ENCODE measurements at regions not wholly inside any gene's neighbourhood (a gene's known extent, or its start where the extent isn't known, plus 50 kb on each side); places are given as distances from the start of the nearest gene placed in this dataset.

- no peaks in the 10 kb centered on the region for H4K20me1 ChIP-seq (ENCODE audit: insufficient read depth, low read length)
- H3K36me3 ChIP-seq (ENCODE audit: insufficient read depth, low read length): no peaks in the 10 kb centered on the region
- DNase-seq (ENCODE audit: insufficient read length, low spot score, missing footprints): no peak
- H3K27ac ChIP-seq (ENCODE audit: low read depth, low read length): no peak overlapping the region
- H2AFZ ChIP-seq (ENCODE audit: low read length): no peak overlapping the region
- H3K9me3 ChIP-seq (ENCODE audit: low read depth, low read length): no peaks in the 10 kb centered on the region
- no peaks in the 10 kb centered on the region for H3K27me3 ChIP-seq (ENCODE audit: insufficient read depth, low read length)
- no peak for TF ChIP-seq CTCF (IDR thresholded peaks at IDR 0.05; ENCODE audit: extremely low read depth, low read depth, low read length)
- H3K4me2 ChIP-seq (ENCODE audit: insufficient read depth, low read length): no peak overlapping the region
- H3K4me3 ChIP-seq (ENCODE audit: insufficient read depth, low read length): no peak overlapping the region
- no peaks in the 10 kb centered on the region for H3K79me2 ChIP-seq (ENCODE audit: insufficient read depth, low read length)
- peaks cover 15% of the 10 kb centered on the region for H3K4me1 ChIP-seq (ENCODE audit: insufficient read depth, low read length)
These were observed 515.6 kb downstream of the CCDC171 start for GRCh38 chr9:16068476-16068875.

GRCh38 chr9:16069249-16069648, 516.4 kb downstream of the CCDC171 start:
- no peaks in the 10 kb centered on the region for H3K9me3 ChIP-seq (ENCODE audit: low read depth, low read length)
- H3K4me3 ChIP-seq (ENCODE audit: insufficient read depth, low read length): no peak overlapping the region
- peak overlapping the region; percentile 21 for H3K27ac ChIP-seq (ENCODE audit: low read depth, low read length)
- H3K27me3 ChIP-seq (ENCODE audit: insufficient read depth, low read length): no peaks in the 10 kb centered on the region
- TF ChIP-seq CTCF (IDR thresholded peaks at IDR 0.05; ENCODE audit: extremely low read depth, low read depth, low read length): no peak
- H3K36me3 ChIP-seq (ENCODE audit: insufficient read depth, low read length): no peaks in the 10 kb centered on the region
- no peaks in the 10 kb centered on the region for H3K79me2 ChIP-seq (ENCODE audit: insufficient read depth, low read length)
- no peaks in the 10 kb centered on the region for H4K20me1 ChIP-seq (ENCODE audit: insufficient read depth, low read length)
- peak overlapping the region; percentile 70 for H2AFZ ChIP-seq (ENCODE audit: low read length)
- H3K4me2 ChIP-seq (ENCODE audit: insufficient read depth, low read length): peak overlapping the region; percentile 41
- no peak for DNase-seq (ENCODE audit: insufficient read length, low spot score, missing footprints)
- H3K4me1 ChIP-seq (ENCODE audit: insufficient read depth, low read length): peaks cover 13% of the 10 kb centered on the region

GRCh38 chr9:16069671-16070454, 517.0 kb downstream of the CCDC171 start:
- H3K4me1 ChIP-seq (ENCODE audit: insufficient read depth, low read length): peaks cover 13% of the 10 kb centered on the region
- peak; percentile 72 for DNase-seq (ENCODE audit: insufficient read length, low spot score, missing footprints)
- H2AFZ ChIP-seq (ENCODE audit: low read length): peak overlapping the region; percentile 70
- no peaks in the 10 kb centered on the region for H3K9me3 ChIP-seq (ENCODE audit: low read depth, low read length)
- TF ChIP-seq CTCF (IDR thresholded peaks at IDR 0.05; ENCODE audit: extremely low read depth, low read depth, low read length): no peak
- H3K4me2 ChIP-seq (ENCODE audit: insufficient read depth, low read length): peak overlapping the region; percentile 41
- peak overlapping the region; percentile 21 for H3K27ac ChIP-seq (ENCODE audit: low read depth, low read length)
- no peaks in the 10 kb centered on the region for H3K79me2 ChIP-seq (ENCODE audit: insufficient read depth, low read length)
- no peaks in the 10 kb centered on the region for H4K20me1 ChIP-seq (ENCODE audit: insufficient read depth, low read length)
- H3K36me3 ChIP-seq (ENCODE audit: insufficient read depth, low read length): no peaks in the 10 kb centered on the region
- peak overlapping the region; percentile 17 for H3K4me3 ChIP-seq (ENCODE audit: insufficient read depth, low read length)
- no peaks in the 10 kb centered on the region for H3K27me3 ChIP-seq (ENCODE audit: insufficient read depth, low read length)

GRCh38 chr9:16070455-16071145, 517.8 kb downstream of the CCDC171 start:
- Histone ChIP-seq H3K27ac (ENCODE audit: low read depth, low read length) (no peak overlapping the region), H3K4me3 (ENCODE audit: insufficient read depth, low read length) (no peak overlapping the region), H3K36me3 (ENCODE audit: insufficient read depth, low read length) (no peaks in the 10 kb centered on the region), H3K9me3 (ENCODE audit: low read depth, low read length) (no peaks in the 10 kb centered on the region), H2AFZ (ENCODE audit: low read length) (peak overlapping the region; percentile 70), H4K20me1 (ENCODE audit: insufficient read depth, low read length) (no peaks in the 10 kb centered on the region), H3K4me1 (ENCODE audit: insufficient read depth, low read length) (peaks cover 16% of the 10 kb centered on the region), H3K27me3 (ENCODE audit: insufficient read depth, low read length) (no peaks in the 10 kb centered on the region), H3K4me2 (ENCODE audit: insufficient read depth, low read length) (no peak overlapping the region), H3K79me2 (ENCODE audit: insufficient read depth, low read length) (no peaks in the 10 kb centered on the region)
- TF ChIP-seq CTCF (IDR thresholded peaks at IDR 0.05; ENCODE audit: extremely low read depth, low read depth, low read length): no peak
- no peak for DNase-seq (ENCODE audit: insufficient read length, low spot score, missing footprints)

Measured in osteoblast (primary cell).